ENCODE measurements at regions not wholly inside any gene's neighbourhood (a gene's known extent, or its start where the extent isn't known, plus 50 kb on each side); places are given as distances from the start of the nearest gene placed in this dataset.

DNA sequence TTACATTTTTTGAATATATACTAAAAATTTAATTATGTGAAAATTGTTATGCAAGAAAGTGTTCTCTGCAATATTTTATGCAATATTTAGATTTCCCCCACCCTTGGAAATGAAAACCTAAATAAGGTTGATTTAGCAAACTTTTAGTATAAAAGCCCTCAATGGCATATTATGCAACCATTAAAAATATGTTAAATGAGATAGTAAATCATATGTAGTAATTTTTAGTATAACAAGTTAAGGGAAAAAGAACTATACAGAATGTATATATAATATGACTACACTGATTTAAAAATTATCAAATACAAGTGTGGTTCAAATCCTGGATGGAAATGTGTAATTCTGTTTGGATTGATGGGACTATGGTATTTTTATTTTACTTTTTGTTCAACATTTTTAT, 116.9 kb upstream of the MEF2C start:
- TF ChIP-seq RAD21 (conservative IDR thresholded peaks at IDR 0.05) (no peak), MXI1 (conservative IDR thresholded peaks at IDR 0.05; ENCODE audit: poor library complexity, severe bottlenecking) (no peak), EZH2 (IDR thresholded peaks at IDR 0.05; ENCODE audit: borderline replicate concordance, insufficient read depth, low read length, poor library complexity, severe bottlenecking) (no peak)
- TF ChIP-seq, protein P1, sequence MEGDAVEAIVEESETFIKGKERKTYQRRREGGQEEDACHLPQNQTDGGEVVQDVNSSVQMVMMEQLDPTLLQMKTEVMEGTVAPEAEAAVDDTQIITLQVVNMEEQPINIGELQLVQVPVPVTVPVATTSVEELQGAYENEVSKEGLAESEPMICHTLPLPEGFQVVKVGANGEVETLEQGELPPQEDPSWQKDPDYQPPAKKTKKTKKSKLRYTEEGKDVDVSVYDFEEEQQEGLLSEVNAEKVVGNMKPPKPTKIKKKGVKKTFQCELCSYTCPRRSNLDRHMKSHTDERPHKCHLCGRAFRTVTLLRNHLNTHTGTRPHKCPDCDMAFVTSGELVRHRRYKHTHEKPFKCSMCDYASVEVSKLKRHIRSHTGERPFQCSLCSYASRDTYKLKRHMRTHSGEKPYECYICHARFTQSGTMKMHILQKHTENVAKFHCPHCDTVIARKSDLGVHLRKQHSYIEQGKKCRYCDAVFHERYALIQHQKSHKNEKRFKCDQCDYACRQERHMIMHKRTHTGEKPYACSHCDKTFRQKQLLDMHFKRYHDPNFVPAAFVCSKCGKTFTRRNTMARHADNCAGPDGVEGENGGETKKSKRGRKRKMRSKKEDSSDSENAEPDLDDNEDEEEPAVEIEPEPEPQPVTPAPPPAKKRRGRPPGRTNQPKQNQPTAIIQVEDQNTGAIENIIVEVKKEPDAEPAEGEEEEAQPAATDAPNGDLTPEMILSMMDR (IDR thresholded peaks at IDR 0.05; ENCODE audit: poor library complexity, severe bottlenecking): no peak
- TF ChIP-seq, protein P2, sequence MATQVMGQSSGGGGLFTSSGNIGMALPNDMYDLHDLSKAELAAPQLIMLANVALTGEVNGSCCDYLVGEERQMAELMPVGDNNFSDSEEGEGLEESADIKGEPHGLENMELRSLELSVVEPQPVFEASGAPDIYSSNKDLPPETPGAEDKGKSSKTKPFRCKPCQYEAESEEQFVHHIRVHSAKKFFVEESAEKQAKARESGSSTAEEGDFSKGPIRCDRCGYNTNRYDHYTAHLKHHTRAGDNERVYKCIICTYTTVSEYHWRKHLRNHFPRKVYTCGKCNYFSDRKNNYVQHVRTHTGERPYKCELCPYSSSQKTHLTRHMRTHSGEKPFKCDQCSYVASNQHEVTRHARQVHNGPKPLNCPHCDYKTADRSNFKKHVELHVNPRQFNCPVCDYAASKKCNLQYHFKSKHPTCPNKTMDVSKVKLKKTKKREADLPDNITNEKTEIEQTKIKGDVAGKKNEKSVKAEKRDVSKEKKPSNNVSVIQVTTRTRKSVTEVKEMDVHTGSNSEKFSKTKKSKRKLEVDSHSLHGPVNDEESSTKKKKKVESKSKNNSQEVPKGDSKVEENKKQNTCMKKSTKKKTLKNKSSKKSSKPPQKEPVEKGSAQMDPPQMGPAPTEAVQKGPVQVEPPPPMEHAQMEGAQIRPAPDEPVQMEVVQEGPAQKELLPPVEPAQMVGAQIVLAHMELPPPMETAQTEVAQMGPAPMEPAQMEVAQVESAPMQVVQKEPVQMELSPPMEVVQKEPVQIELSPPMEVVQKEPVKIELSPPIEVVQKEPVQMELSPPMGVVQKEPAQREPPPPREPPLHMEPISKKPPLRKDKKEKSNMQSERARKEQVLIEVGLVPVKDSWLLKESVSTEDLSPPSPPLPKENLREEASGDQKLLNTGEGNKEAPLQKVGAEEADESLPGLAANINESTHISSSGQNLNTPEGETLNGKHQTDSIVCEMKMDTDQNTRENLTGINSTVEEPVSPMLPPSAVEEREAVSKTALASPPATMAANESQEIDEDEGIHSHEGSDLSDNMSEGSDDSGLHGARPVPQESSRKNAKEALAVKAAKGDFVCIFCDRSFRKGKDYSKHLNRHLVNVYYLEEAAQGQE (IDR thresholded peaks at IDR 0.05; ENCODE audit: borderline replicate concordance): no peak

All from neural cell (in vitro differentiated cells).